ENCODE measurements at regions not wholly inside any gene's neighbourhood (a gene's known extent, or its start where the extent isn't known, plus 50 kb on each side); places are given as distances from the start of the nearest gene placed in this dataset.

- no peak for DNase-seq (ENCODE audit: low read depth)
Measured at GRCh38 chr4:124401606-124402005, 310.9 kb downstream of the ANKRD50 start.

GRCh38 chr4:124409044-124409443, 303.5 kb downstream of the ANKRD50 start:
- DNase-seq (ENCODE audit: low read depth) = peak; percentile 42

- DNase-seq (ENCODE audit: low read depth) = peak; percentile 76
Measured at GRCh38 chr4:124414276-124415040, 298.1 kb downstream of the ANKRD50 start.

- peak; percentile 74 for DNase-seq (ENCODE audit: low read depth)
Measured at GRCh38 chr4:124415146-124415545, 297.4 kb downstream of the ANKRD50 start.

GRCh38 chr4:124417371-124417770, 295.2 kb downstream of the ANKRD50 start:
- DNase-seq (ENCODE audit: low read depth) = no peak

- no peak for DNase-seq (ENCODE audit: low read depth)
Measured at GRCh38 chr4:124420166-124420695, 292.3 kb downstream of the ANKRD50 start.

GRCh38 chr4:124423160-124423559, 289.4 kb downstream of the ANKRD50 start:
- no peak for DNase-seq (ENCODE audit: low read depth)

GRCh38 chr4:124426279-124426678, 286.3 kb downstream of the ANKRD50 start:
- DNase-seq (ENCODE audit: low read depth) = no peak

GRCh38 chr4:124427095-124427767, 285.3 kb downstream of the ANKRD50 start:
- DNase-seq (ENCODE audit: low read depth) = peak; percentile 51

- no peak for DNase-seq (ENCODE audit: low read depth)
Measured at GRCh38 chr4:124428648-124429047, 283.9 kb downstream of the ANKRD50 start.

GRCh38 chr4:124429746-124430250, 282.7 kb downstream of the ANKRD50 start:
- no peak for DNase-seq (ENCODE audit: low read depth)

GRCh38 chr4:124431653-124432192, 280.8 kb downstream of the ANKRD50 start:
- no peak for DNase-seq (ENCODE audit: low read depth)

- DNase-seq (ENCODE audit: low read depth) = peak; percentile 57
Measured at GRCh38 chr4:124432500-124432899, 280.0 kb downstream of the ANKRD50 start.

- no peak for DNase-seq (ENCODE audit: low read depth)
Measured at GRCh38 chr4:124433044-124433443, 279.5 kb downstream of the ANKRD50 start.

- DNase-seq (ENCODE audit: low read depth) = peak; percentile 25
Measured at GRCh38 chr4:124433500-124433899, 279.0 kb downstream of the ANKRD50 start.

GRCh38 chr4:124435274-124435950, 277.1 kb downstream of the ANKRD50 start:
- no peak for DNase-seq (ENCODE audit: low read depth)

- DNase-seq (ENCODE audit: low read depth) = no peak
Measured at GRCh38 chr4:124437853-124438495, 274.6 kb downstream of the ANKRD50 start.

- no peak for DNase-seq (ENCODE audit: low read depth)
Measured at GRCh38 chr4:124445071-124445470, 267.5 kb downstream of the ANKRD50 start.

- DNase-seq (ENCODE audit: low read depth) = no peak
Measured at GRCh38 chr4:124449881-124450280, 262.7 kb downstream of the ANKRD50 start.

GRCh38 chr4:124450851-124451250, 261.7 kb downstream of the ANKRD50 start:
- DNase-seq (ENCODE audit: low read depth) = no peak

- no peak for DNase-seq (ENCODE audit: low read depth)
Measured at GRCh38 chr4:124454772-124455270, 257.7 kb downstream of the ANKRD50 start.
